ENCODE measurements at regions not wholly inside any gene's neighbourhood (a gene's known extent, or its start where the extent isn't known, plus 50 kb on each side); places are given as distances from the start of the nearest gene placed in this dataset.
"Not testable (repeated sequence)": the region's sequence is repeated elsewhere in the genome, so short reads cannot be mapped to it uniquely, and the experiment has no call there.

DNA sequence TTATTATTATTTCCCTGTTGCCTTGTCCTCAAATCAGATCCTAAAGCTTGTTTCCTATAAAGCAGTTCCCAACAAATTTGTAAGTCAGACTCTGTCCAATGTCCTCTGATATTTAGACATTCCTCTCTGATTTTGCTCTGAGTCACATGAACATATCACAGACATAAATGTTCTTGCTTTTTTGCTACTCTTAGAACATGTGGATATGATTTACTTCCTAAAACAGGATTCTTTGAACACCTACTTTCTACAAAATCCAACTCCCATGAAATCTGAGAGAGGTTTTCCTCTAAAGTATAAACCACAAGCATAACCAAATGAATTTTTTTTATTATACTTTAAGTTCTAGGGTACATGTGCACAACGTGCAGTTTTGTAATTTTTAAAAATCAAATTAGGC lies 181.3 kb upstream of the SLC38A2 start:
- Histone ChIP-seq H3K36me3 (ENCODE audit: insufficient read depth) (no peaks in the 10 kb centered on the region), H3K27ac (ENCODE audit: low read depth) (no peak overlapping the region), H3K4me1 (ENCODE audit: insufficient read depth) (peaks cover 1% of the 10 kb centered on the region), H3K4me3 (ENCODE audit: low read depth, low read length) (no peak overlapping the region)
- 67% methylated on average over 1 of the region's 1 CpG for WGBS
- no peak for DNase-seq (ENCODE audit: extremely low spot score)

DNA sequence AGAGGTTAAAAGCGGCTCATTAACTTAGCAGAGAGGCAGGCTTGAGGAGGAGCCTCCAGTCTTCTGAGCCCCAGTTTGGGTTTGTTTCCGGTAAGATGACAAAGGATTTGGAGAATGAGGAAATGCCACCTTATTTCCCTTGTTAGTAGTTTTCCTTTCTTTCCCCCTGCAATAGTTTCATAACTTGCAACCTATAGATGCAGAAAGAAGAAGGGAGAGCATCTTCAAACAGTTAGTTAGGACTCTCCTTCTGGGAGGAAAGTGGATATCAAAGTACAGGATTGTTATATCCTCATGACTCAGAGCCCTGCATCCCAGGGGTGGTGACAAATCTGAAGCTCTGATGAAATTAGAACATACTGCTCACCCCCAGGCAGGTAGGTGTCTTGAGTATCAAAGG lies 180.7 kb upstream of the SLC38A2 start:
- Histone ChIP-seq H3K4me1 (ENCODE audit: insufficient read depth) (peaks cover 1% of the 10 kb centered on the region), H3K27ac (ENCODE audit: low read depth) (no peak overlapping the region), H3K4me3 (ENCODE audit: low read depth, low read length) (no peak overlapping the region), H3K36me3 (ENCODE audit: insufficient read depth) (no peaks in the 10 kb centered on the region)
- DNase-seq (ENCODE audit: extremely low spot score): no peak
- whole genome bisulfite sequencing: 91% methylated on average over 2 of the region's 2 CpGs

DNA sequence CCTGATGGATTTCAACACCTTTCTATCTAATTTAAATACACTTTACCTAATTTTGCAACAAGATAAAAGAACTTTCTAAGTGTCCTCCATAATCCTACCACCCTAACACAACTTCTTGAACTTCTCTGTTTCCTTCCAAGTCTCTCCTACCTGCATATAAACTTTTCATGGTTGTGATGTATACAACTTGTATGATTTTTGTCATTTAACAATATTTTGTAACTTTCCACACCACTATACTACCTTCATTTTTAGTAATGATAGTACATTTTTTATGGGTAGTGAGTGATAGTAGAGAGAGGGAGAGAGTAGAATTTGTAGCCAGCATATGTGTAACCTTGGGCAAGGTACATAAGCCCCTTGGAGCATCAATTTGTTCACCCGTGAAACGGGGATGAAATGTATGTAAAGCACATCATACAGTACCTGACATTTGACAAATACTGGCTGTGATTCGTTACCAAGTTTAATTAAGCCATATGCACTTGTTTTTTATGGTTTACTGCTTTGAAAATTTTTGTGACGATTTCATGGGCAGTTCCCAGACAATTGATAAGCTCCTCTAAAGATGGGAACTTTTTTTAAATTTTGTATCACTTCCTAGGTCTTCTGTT lies 177.8 kb upstream of the SLC38A2 start:
- no peaks in the 10 kb centered on the region for H3K4me1 ChIP-seq (ENCODE audit: insufficient read depth)
- no peak overlapping the region for H3K27ac ChIP-seq (ENCODE audit: low read depth)
- DNase-seq (ENCODE audit: extremely low spot score): no peak
- no peak overlapping the region for H3K4me3 ChIP-seq (ENCODE audit: low read depth, low read length)
- H3K36me3 ChIP-seq (ENCODE audit: insufficient read depth): no peaks in the 10 kb centered on the region
- 96% methylated on average over 4 of the region's 4 CpGs for WGBS

DNA sequence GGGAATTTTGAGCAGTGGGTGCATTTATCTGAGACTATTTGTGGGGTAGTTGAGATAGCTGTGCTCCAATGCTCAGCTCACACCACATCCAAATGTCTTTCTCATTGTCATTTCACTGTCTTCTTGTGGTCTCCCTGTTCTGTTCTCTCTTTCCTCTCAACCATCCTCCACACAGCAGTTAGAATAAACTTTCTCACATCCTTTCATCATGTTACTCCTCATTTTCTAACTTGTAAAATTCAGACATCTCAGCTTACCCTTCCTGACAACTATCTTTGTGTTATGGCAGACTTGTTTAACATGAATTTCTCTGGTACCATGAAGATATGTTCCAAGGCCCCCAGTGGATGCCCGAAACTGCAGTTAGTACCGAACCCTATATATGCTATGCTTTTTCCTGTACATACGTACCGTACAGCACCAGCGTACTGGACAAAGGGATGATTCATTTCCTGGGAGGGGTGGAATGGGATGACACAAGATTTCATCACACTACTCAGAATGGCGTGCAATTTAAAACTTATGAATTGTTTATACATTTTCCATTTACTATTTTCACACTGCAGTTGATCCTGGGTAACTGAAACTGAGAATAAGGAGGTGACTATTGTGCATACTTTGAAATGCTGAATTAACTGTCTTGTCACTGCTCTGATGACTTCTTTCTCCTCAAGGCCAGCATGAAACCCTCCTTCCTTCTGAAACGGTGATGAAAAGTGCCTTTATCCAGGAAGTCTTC lies 177.1 kb upstream of the SLC38A2 start:
- Histone ChIP-seq H3K4me3 (ENCODE audit: low read depth, low read length) (no peak overlapping the region), H3K4me1 (ENCODE audit: insufficient read depth) (no peaks in the 10 kb centered on the region), H3K27ac (ENCODE audit: low read depth) (no peak overlapping the region), H3K36me3 (ENCODE audit: insufficient read depth) (no peaks in the 10 kb centered on the region)
- 81% methylated on average over 7 of the region's 7 CpGs for WGBS
- no peak for DNase-seq (ENCODE audit: extremely low spot score)

DNA sequence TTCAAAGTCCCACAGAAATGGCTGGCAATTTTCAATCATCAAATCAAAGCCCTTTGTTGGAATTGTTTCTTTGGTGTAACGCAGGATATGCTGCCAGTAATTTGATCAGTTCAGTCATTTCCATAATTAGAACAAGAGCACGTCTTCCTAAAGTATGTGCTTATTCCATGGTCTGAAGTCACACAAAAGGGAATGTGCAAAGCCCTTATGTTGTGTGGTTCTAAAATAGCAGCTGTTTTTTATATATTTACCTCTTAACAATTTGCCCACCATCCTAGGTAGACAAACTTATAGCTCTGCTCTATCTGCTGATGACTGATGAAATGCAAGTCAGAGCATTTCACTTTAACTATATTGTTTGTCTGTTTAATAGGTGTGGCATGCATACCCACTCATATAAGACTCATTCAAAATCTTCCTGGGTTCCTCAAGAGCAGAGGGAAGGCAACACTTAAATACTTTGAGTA lies 176.1 kb upstream of the SLC38A2 start:
- Histone ChIP-seq H3K4me3 (ENCODE audit: low read depth, low read length) (no peak overlapping the region), H3K27ac (ENCODE audit: low read depth) (no peak overlapping the region)
- WGBS: 46% methylated on average over 2 of the region's 2 CpGs

GRCh38 chr12:46547421-46548354 lies 175.1 kb upstream of the SLC38A2 start:
- no peak overlapping the region for H3K4me3 ChIP-seq (ENCODE audit: low read depth, low read length)
- H3K27ac ChIP-seq (ENCODE audit: low read depth): no peak overlapping the region
- 88% methylated on average over 1 of the region's 1 CpG for WGBS
- no peak for DNase-seq (ENCODE audit: extremely low spot score)
- no peaks in the 10 kb centered on the region for H3K4me1 ChIP-seq (ENCODE audit: insufficient read depth)
- H3K36me3 ChIP-seq (ENCODE audit: insufficient read depth): no peaks in the 10 kb centered on the region

More for the DNA sequence above, 176.1 kb upstream of the SLC38A2 start:
- DNase-seq (ENCODE audit: extremely low spot score): no peak
- H3K36me3 ChIP-seq (ENCODE audit: insufficient read depth): no peaks in the 10 kb centered on the region
- no peaks in the 10 kb centered on the region for H3K4me1 ChIP-seq (ENCODE audit: insufficient read depth)

GRCh38 chr12:46546634-46547273 lies 174.2 kb upstream of the SLC38A2 start:
- WGBS: 81% methylated on average over 2 of the region's 2 CpGs
- no peak overlapping the region for H3K4me3 ChIP-seq (ENCODE audit: low read depth, low read length)
- H3K27ac ChIP-seq (ENCODE audit: low read depth): no peak overlapping the region
- no peak for DNase-seq (ENCODE audit: extremely low spot score)
- H3K4me1 ChIP-seq (ENCODE audit: insufficient read depth): no peaks in the 10 kb centered on the region
- no peaks in the 10 kb centered on the region for H3K36me3 ChIP-seq (ENCODE audit: insufficient read depth)

DNA sequence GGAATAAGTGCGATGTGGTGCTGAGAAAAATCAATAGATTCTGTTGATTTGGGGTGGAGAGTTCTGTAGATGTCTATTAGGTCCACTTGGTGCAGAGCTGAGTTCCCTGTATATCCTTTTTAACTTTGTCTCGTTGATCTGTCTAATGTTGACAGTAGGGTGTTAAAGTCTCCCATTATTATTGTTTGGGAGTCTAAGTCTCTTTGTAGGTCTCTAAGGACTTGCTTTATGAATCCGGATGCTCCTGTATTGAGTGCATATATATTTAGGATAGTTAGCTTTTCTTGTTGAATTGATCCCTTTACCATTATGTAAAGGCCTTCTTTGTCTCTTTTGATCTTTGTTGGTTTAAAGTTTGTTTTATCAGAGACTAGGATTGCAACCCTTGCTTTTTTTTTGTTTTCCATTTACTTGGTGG lies 170.8 kb upstream of the SLC38A2 start:
- not testable (repeated sequence) for DNase-seq (ENCODE audit: extremely low spot score); H3K4me3 ChIP-seq (ENCODE audit: low read depth, low read length); H3K4me1 ChIP-seq (ENCODE audit: insufficient read depth); H3K27ac ChIP-seq (ENCODE audit: low read depth); H3K36me3 ChIP-seq (ENCODE audit: insufficient read depth)
- 95% methylated on average over 3 of the region's 3 CpGs for WGBS

DNA sequence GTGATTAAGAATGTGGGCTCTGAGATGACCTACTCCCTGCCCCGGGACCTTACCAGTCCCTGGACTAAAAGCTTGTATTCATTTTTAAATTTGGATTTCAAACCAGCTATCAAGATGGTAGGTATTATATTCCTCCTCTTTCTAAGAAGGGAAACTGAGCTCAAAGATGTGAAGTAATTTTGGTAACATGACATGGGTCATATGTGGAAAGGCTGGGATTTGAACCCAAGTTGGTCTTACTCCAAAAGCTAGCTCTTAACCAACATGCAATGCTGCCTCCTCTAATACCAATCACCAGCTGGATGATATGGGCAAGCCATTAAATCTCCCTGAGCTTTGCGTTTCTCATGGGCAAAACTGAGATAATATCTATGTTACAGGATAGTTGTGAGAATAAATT lies 166.4 kb upstream of the SLC38A2 start:
- 69% methylated on average over 2 of the region's 2 CpGs for WGBS
- Histone ChIP-seq H3K4me1 (ENCODE audit: insufficient read depth) (no peaks in the 10 kb centered on the region), H3K4me3 (ENCODE audit: low read depth, low read length) (no peak overlapping the region), H3K27ac (ENCODE audit: low read depth) (no peak overlapping the region), H3K36me3 (ENCODE audit: insufficient read depth) (no peaks in the 10 kb centered on the region)
- no peak for DNase-seq (ENCODE audit: extremely low spot score)

- DNase-seq (ENCODE audit: extremely low spot score): no peak
- Histone ChIP-seq H3K36me3 (ENCODE audit: insufficient read depth) (no peaks in the 10 kb centered on the region), H3K4me3 (ENCODE audit: low read depth, low read length) (no peak overlapping the region), H3K4me1 (ENCODE audit: insufficient read depth) (no peaks in the 10 kb centered on the region), H3K27ac (ENCODE audit: low read depth) (no peak overlapping the region)
- WGBS: 90% methylated on average over 4 of the region's 4 CpGs
Observed at GRCh38 chr12:46537387-46537955, 164.9 kb upstream of the SLC38A2 start.

- WGBS: 91% methylated on average over 3 of the region's 3 CpGs
- H3K27ac ChIP-seq (ENCODE audit: low read depth); H3K36me3 ChIP-seq (ENCODE audit: insufficient read depth); DNase-seq (ENCODE audit: extremely low spot score); H3K4me1 ChIP-seq (ENCODE audit: insufficient read depth); H3K4me3 ChIP-seq (ENCODE audit: low read depth, low read length): not testable (repeated sequence)
Observed at GRCh38 chr12:46536316-46536715, 163.7 kb upstream of the SLC38A2 start.

DNA sequence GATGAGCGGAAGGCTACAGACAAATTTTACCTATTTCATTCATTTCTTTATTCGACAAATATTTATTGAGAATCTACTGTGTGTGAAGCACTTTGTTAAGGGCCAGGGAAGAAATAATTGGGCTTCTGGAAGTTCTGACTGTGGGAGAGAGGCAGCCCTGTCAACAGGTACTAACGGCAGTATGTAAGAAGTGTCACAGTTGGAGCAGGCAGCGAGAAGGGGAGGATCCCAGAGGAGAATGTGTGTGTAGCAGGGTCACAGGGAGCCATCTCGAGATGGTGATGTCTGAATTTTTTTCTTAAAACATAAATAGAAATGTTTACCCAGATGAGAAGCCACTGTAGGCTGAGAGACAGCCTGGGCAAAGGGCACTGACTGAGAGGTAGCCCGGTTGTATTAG lies 163.3 kb upstream of the SLC38A2 start:
- DNase-seq (ENCODE audit: extremely low spot score): no peak
- no peak overlapping the region for H3K27ac ChIP-seq (ENCODE audit: low read depth)
- H3K4me1 ChIP-seq (ENCODE audit: insufficient read depth): no peaks in the 10 kb centered on the region
- no peaks in the 10 kb centered on the region for H3K36me3 ChIP-seq (ENCODE audit: insufficient read depth)
- H3K4me3 ChIP-seq (ENCODE audit: low read depth, low read length): no peak overlapping the region
- WGBS: 91% methylated on average over 6 of the region's 6 CpGs

DNA sequence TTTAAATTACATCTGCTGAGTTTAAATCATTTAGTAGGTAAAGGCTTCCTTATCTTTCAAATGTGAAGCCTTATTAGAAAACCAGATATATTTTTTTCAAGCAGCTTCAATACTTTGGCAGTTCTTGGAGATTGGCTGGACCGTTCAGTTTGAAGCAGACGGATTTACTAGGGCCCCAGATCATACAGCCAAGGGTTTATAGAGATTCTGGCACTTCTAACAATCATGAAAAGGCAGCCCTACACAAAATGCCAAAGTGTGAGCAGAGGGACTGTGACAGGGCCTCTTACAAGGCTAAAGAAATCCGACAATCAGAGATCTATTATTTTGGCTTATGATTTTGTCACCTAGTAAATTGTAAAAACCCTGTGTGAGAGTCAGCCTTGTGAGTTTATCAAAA lies 162.8 kb upstream of the SLC38A2 start:
- no peak overlapping the region for H3K4me3 ChIP-seq (ENCODE audit: low read depth, low read length)
- H3K27ac ChIP-seq (ENCODE audit: low read depth): no peak overlapping the region
- no peak for DNase-seq (ENCODE audit: extremely low spot score)
- H3K36me3 ChIP-seq (ENCODE audit: insufficient read depth): no peaks in the 10 kb centered on the region
- 44% methylated on average over 3 of the region's 3 CpGs for WGBS
- no peaks in the 10 kb centered on the region for H3K4me1 ChIP-seq (ENCODE audit: insufficient read depth)
